H9 (cell line): ENCODE measurements at regions not wholly inside any gene's neighbourhood (a gene's known extent, or its start where the extent isn't known, plus 50 kb on each side); places are given as distances from the start of the nearest gene placed in this dataset.

Experiments used
- DNase-seq: peaks from one replicate; pipeline ENCODE4 v3.0.0-alpha.2; 2017
- H2AFZ ChIP-seq: one replicate; pipeline ENCODE4 v1.6.1; 2013; ENCODE audit warnings: mild to moderate bottlenecking, low read length, control low read depth, moderate library complexity
- H2AK5ac ChIP-seq: 2 replicates; pipeline ENCODE4 v1.6.1; 2013; ENCODE audit warnings: low read length, control low read depth, mixed read lengths; ENCODE audit not compliant: insufficient read length
- H2BK120ac ChIP-seq: one replicate; pipeline ENCODE4 v1.6.1; 2013; ENCODE audit warnings: low read depth, mild to moderate bottlenecking, low read length, control low read depth, inconsistent platforms; ENCODE audit not compliant: poor library complexity, severe bottlenecking
- H2BK12ac ChIP-seq: 2 replicates; pipeline ENCODE4 v1.6.1; 2013; ENCODE audit warnings: low read length, control low read depth, mixed read lengths, low read depth; ENCODE audit not compliant: insufficient read length
- H2BK15ac ChIP-seq: 2 replicates; pipeline ENCODE4 v1.6.1; 2013; ENCODE audit warnings: low read depth, low read length, control low read depth
- H2BK20ac ChIP-seq: one replicate; pipeline ENCODE4 v1.6.1; 2013; ENCODE audit warnings: low read depth, mild to moderate bottlenecking, low read length, control low read depth, inconsistent platforms; ENCODE audit not compliant: poor library complexity, severe bottlenecking
- H2BK5ac ChIP-seq: 2 replicates; pipeline ENCODE4 v1.6.1; 2013; ENCODE audit warnings: low read length, control low read depth, mixed read lengths; ENCODE audit not compliant: insufficient read length
- H3K14ac ChIP-seq: 2 replicates; pipeline ENCODE4 v1.6.1; 2013; ENCODE audit warnings: low read length, control low read depth; ENCODE audit not compliant: insufficient read depth
- H3K18ac ChIP-seq: 2 replicates; pipeline ENCODE4 v1.6.1; 2013; ENCODE audit warnings: low read depth, mild to moderate bottlenecking, mixed read lengths, low read length, control low read depth; ENCODE audit not compliant: insufficient read length
- H3K23ac ChIP-seq: 2 replicates; pipeline ENCODE4 v1.6.1; 2013; ENCODE audit warnings: low read length, control low read depth, mixed read lengths, low read depth; ENCODE audit not compliant: insufficient read length
- H3K23me2 ChIP-seq: 2 replicates; pipeline ENCODE4 v1.6.1; 2013; ENCODE audit warnings: low read depth, mild to moderate bottlenecking, mixed read lengths, low read length, control low read depth; ENCODE audit not compliant: insufficient read length, poor library complexity, severe bottlenecking
- H3K27ac ChIP-seq: 2 replicates; pipeline ENCODE4 v1.5.1; 2013; ENCODE audit warnings: low read length, control low read depth, mixed read lengths, low read depth; ENCODE audit not compliant: insufficient read length
- H3K27me3 ChIP-seq: 2 replicates; pipeline ENCODE4 v1.6.1; 2013; ENCODE audit warnings: low read length, control low read depth, inconsistent platforms; ENCODE audit not compliant: insufficient read depth
- H3K4ac ChIP-seq: 2 replicates; pipeline ENCODE4 v1.6.1; 2013; ENCODE audit warnings: low read depth, mild to moderate bottlenecking, control low read depth, inconsistent platforms, low read length, moderate library complexity
- H3K4me1 ChIP-seq: 2 replicates; pipeline ENCODE4 v1.6.1; 2013; ENCODE audit warnings: low read length, control low read depth, inconsistent platforms; ENCODE audit not compliant: insufficient read depth
- H3K4me2 ChIP-seq: 2 replicates; pipeline ENCODE4 v1.6.1; 2013; ENCODE audit warnings: low read length, control low read depth, mixed read lengths; ENCODE audit not compliant: insufficient read length, insufficient read depth
- H3K56ac ChIP-seq: 2 replicates; pipeline ENCODE4 v1.6.1; 2013; ENCODE audit warnings: low read depth, mild to moderate bottlenecking, mixed read lengths, low read length, control low read depth; ENCODE audit not compliant: insufficient read length
- H3K79me1 ChIP-seq: 2 replicates; pipeline ENCODE4 v1.6.1; 2013; ENCODE audit warnings: low read depth, mild to moderate bottlenecking, moderate library complexity, low read length, control low read depth, inconsistent platforms; ENCODE audit not compliant: insufficient read depth, poor library complexity, severe bottlenecking
- H3K79me2 ChIP-seq: 2 replicates; pipeline ENCODE4 v1.6.1; 2013; ENCODE audit warnings: low read length, control low read depth, inconsistent platforms; ENCODE audit not compliant: insufficient read depth
- H3K9ac ChIP-seq: 2 replicates; pipeline ENCODE4 v1.6.1; 2013; ENCODE audit warnings: low read length, control low read depth, mixed read lengths; ENCODE audit not compliant: insufficient read length; ENCODE audit errors: extremely low read depth
- H3K9me3 ChIP-seq: one replicate; pipeline ENCODE4 v1.6.1; 2013; ENCODE audit warnings: low read depth, low read length, inconsistent platforms; ENCODE audit not compliant: control insufficient read depth
- H3T11ph ChIP-seq: one replicate; pipeline ENCODE4 v1.6.1; 2013; ENCODE audit warnings: mild to moderate bottlenecking, low read length, control low read depth, inconsistent platforms
- H4K20me1 ChIP-seq: one replicate; pipeline ENCODE4 v1.6.1; 2013; ENCODE audit not compliant: control insufficient read depth, insufficient read length, insufficient read depth
- H4K5ac ChIP-seq: 2 replicates; pipeline ENCODE4 v1.6.1; 2013; ENCODE audit warnings: low read depth, mild to moderate bottlenecking, mixed read lengths, low read length, control low read depth; ENCODE audit not compliant: insufficient read length
- H4K8ac ChIP-seq: replicated peaks from 2 replicates; pipeline ENCODE4 v1.6.1; 2013; ENCODE audit warnings: low read length, control low read depth, mixed read lengths, low read depth; ENCODE audit not compliant: insufficient read length
- H4K91ac ChIP-seq: 2 replicates; pipeline ENCODE4 v1.6.1; 2013; ENCODE audit warnings: low read depth, mild to moderate bottlenecking, moderate library complexity, mixed read lengths, low read length, control low read depth; ENCODE audit not compliant: insufficient read length
- H3K27ac Mint-ChIP-seq, 3 experiments: 2 replicates in 2 of 3; 3 replicates in 1 of 3; pipeline ENCODE4 v1.8.0; 2020 to 2021; ENCODE audit warnings: mixed read lengths in 3 of 3, mild to moderate bottlenecking in 1 of 3, moderate library complexity in 1 of 3
- H3K27me3 Mint-ChIP-seq: 2 replicates; pipeline ENCODE4 v1.8.0; 2021; ENCODE audit warnings: low read depth, mild to moderate bottlenecking, moderate library complexity, mixed read lengths
- H3K36me3 Mint-ChIP-seq, 3 experiments: 2 replicates in 2 of 3; 3 replicates in 1 of 3; pipeline ENCODE4 v1.8.0; 2020 to 2021; ENCODE audit warnings: low read depth in 3 of 3, mixed read lengths in 3 of 3; ENCODE audit not compliant: insufficient read depth in 1 of 3
- H3K4me1 Mint-ChIP-seq, 2 experiments: 2 replicates each; pipeline ENCODE4 v1.8.0; 2020; ENCODE audit warnings: mixed read lengths in 2 of 2
- H3K4me3 Mint-ChIP-seq, 2 experiments: 2 replicates in 1 of 2; 3 replicates in 1 of 2; pipeline ENCODE4 v1.8.0; 2020 to 2021; ENCODE audit warnings: mild to moderate bottlenecking in 2 of 2, mixed read lengths in 2 of 2, moderate library complexity in 1 of 2
- H3K9me3 Mint-ChIP-seq, 2 experiments: 2 replicates in 1 of 2; 3 replicates in 1 of 2; pipeline ENCODE4 v1.8.0; 2020; ENCODE audit warnings: mild to moderate bottlenecking in 2 of 2, mixed read lengths in 2 of 2, moderate library complexity in 1 of 2
- WGBS: extraction: QIAGEN DNeasy Blood & Tissue Kit; methylation state at CpG from one replicate; pipeline ENCODE4 v1.1.7; 2013; ENCODE audit warnings: missing lambda C conversion rate, low lambda C conversion rate, mixed read lengths; ENCODE audit not compliant: insufficient read length; ENCODE audit errors: extremely low coverage; 5-methylcytosine and 5-hydroxymethylcytosine counted together
- TF ChIP-seq, protein P1 (sequence below): fragments of 200-600 bp; sonication (generic); conservative IDR thresholded peaks from 3 replicates; pipeline ENCODE4 v1.8.0; 2021; ENCODE audit warnings: antibody characterized with exemption, mild to moderate bottlenecking

GRCh38 chr1:195606483-195606882 is 1001.8 kb downstream of the KCNT2 start:
- Mint-ChIP-seq H3K27me3 (no peaks in the 10 kb centered on the region), H3K27ac (no peak overlapping the region), H3K9me3 (peaks cover 1 to 2% of the 10 kb centered on the region in 2 experiments; a peak in 2 of 5 replicates), H3K4me1 (peaks cover 5 to 6% of the 10 kb centered on the region in 2 experiments), H3K4me3 (no peak overlapping the region), H3K36me3 (no peaks in the 10 kb centered on the region; a peak in 1 of 7 replicates)
- no peak overlapping the region for H2BK12ac ChIP-seq
- no peak overlapping the region for H3K56ac ChIP-seq
- H3K27me3 ChIP-seq, result no peaks in the 10 kb centered on the region
- no peak overlapping the region for H2BK120ac ChIP-seq
- H2BK5ac ChIP-seq, result no peak overlapping the region
- H2BK15ac ChIP-seq, result no peak overlapping the region
- no peak overlapping the region for H3K18ac ChIP-seq
- H3K23me2 ChIP-seq, result no peaks in the 10 kb centered on the region
- no peaks in the 10 kb centered on the region for H3K4me1 ChIP-seq
- H3T11ph ChIP-seq, result no peak overlapping the region
- no peak overlapping the region for H3K4me2 ChIP-seq
- H3K23ac ChIP-seq, result no peak overlapping the region
- H2AK5ac ChIP-seq, result no peak overlapping the region
- no peaks in the 10 kb centered on the region for H3K79me1 ChIP-seq
- no peak for DNase-seq
- H2AFZ ChIP-seq, result no peak overlapping the region
- H4K5ac ChIP-seq, result no peak overlapping the region
- H3K4ac ChIP-seq, result no peak overlapping the region
- H3K9ac ChIP-seq, result no peak overlapping the region
- no peak overlapping the region for H4K91ac ChIP-seq
- TF ChIP-seq, protein P1, sequence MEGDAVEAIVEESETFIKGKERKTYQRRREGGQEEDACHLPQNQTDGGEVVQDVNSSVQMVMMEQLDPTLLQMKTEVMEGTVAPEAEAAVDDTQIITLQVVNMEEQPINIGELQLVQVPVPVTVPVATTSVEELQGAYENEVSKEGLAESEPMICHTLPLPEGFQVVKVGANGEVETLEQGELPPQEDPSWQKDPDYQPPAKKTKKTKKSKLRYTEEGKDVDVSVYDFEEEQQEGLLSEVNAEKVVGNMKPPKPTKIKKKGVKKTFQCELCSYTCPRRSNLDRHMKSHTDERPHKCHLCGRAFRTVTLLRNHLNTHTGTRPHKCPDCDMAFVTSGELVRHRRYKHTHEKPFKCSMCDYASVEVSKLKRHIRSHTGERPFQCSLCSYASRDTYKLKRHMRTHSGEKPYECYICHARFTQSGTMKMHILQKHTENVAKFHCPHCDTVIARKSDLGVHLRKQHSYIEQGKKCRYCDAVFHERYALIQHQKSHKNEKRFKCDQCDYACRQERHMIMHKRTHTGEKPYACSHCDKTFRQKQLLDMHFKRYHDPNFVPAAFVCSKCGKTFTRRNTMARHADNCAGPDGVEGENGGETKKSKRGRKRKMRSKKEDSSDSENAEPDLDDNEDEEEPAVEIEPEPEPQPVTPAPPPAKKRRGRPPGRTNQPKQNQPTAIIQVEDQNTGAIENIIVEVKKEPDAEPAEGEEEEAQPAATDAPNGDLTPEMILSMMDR, result no peak
- no peaks in the 10 kb centered on the region for H3K79me2 ChIP-seq
- WGBS, result no CpG with 5 or more reads among the region's 1 CpG
- no peak overlapping the region for H3K27ac ChIP-seq
- no peaks in the 10 kb centered on the region for H4K20me1 ChIP-seq
- no peaks in the 10 kb centered on the region for H3K9me3 ChIP-seq
- H4K8ac ChIP-seq, result no peak overlapping the region
- no peak overlapping the region for H2BK20ac ChIP-seq
- no peak overlapping the region for H3K14ac ChIP-seq
